Neural cell (in vitro differentiated cells): ENCODE measurements at regions not wholly inside any gene's neighbourhood (a gene's known extent, or its start where the extent isn't known, plus 50 kb on each side); places are given as distances from the start of the nearest gene placed in this dataset.

Source experiments
- H2AFZ ChIP-seq: fragments of 200-600, 300-800 bp; sonication (generic), shearing (Covaris generic); 2 replicates; pipeline ENCODE4 v1.6.0; 2014; ENCODE audit warnings: low read depth, mild to moderate bottlenecking, antibody characterized with exemption, low read length, moderate library complexity
- H3F3A ChIP-seq: fragments of 200-600 bp; shearing (Covaris generic); 2 replicates; pipeline ENCODE4 v1.6.1; 2016; ENCODE audit warnings: mild to moderate bottlenecking, moderate library complexity, mixed read lengths, antibody characterized with exemption, low read length; ENCODE audit not compliant: insufficient read depth, poor library complexity, severe bottlenecking
- H3K27ac ChIP-seq: fragments of 200-600, 300-800 bp; sonication (generic), shearing (Covaris generic); 2 replicates; pipeline ENCODE4 v1.5.1; 2014; ENCODE audit warnings: mild to moderate bottlenecking, low read length, moderate library complexity
- H3K27me3 ChIP-seq: fragments of 300-800, 200-600 bp; sonication (generic), shearing (Covaris generic); 2 replicates; pipeline ENCODE4 v1.6.0; 2014; ENCODE audit warnings: mild to moderate bottlenecking, low read depth, low read length, moderate library complexity; ENCODE audit not compliant: insufficient read depth
- H3K36me3 ChIP-seq: fragments of 300-800, 200-600 bp; sonication (generic), shearing (Covaris generic); 2 replicates; pipeline ENCODE4 v1.5.1; 2014; ENCODE audit warnings: mild to moderate bottlenecking, antibody characterized with exemption, low read length, moderate library complexity; ENCODE audit not compliant: insufficient read depth
- H3K4me2 ChIP-seq: fragments of 300-800, 200-600 bp; sonication (generic), shearing (Covaris generic); 2 replicates; pipeline ENCODE4 v1.6.0; 2014; ENCODE audit warnings: mild to moderate bottlenecking, low read length
- H3K4me3 ChIP-seq: fragments of 300-800, 200-600 bp; sonication (generic), shearing (Covaris generic); 2 replicates; pipeline ENCODE4 v1.5.1; 2014; ENCODE audit warnings: mild to moderate bottlenecking, low read length, moderate library complexity
- H3K79me2 ChIP-seq: fragments of 200-600 bp; shearing (Covaris generic); replicated peaks from 2 replicates; pipeline ENCODE4 v1.6.0; 2014; ENCODE audit warnings: mild to moderate bottlenecking, low read length, moderate library complexity; ENCODE audit not compliant: insufficient read depth
- H3K9ac ChIP-seq: fragments of 300-800, 200-600 bp; sonication (generic), shearing (Covaris generic); 2 replicates; pipeline ENCODE4 v1.6.1; 2016; ENCODE audit warnings: mild to moderate bottlenecking, low read length, mixed read lengths
- H3K9me2 ChIP-seq: fragments of 200-600 bp; shearing (Covaris generic); 2 replicates; pipeline ENCODE4 v1.6.1; 2016; ENCODE audit warnings: mild to moderate bottlenecking, low read length, mixed read lengths; ENCODE audit not compliant: insufficient read depth
- H3K9me3 ChIP-seq: fragments of 200-600, 300-800 bp; sonication (generic), shearing (Covaris generic); 2 replicates; pipeline ENCODE4 v1.6.1; 2016; ENCODE audit warnings: mild to moderate bottlenecking, mixed run types, low read length, moderate library complexity, mixed read lengths
- H4K20me1 ChIP-seq: fragments of 200-600 bp; shearing (Covaris generic); 2 replicates; pipeline ENCODE4 v1.6.1; 2016; ENCODE audit warnings: mild to moderate bottlenecking, mixed run types; ENCODE audit not compliant: insufficient read depth
- EP300 ChIP-seq: fragments of 450-650 bp; conservative IDR thresholded peaks from 2 replicates; pipeline ENCODE4 v1.6.1; 2014; ENCODE audit warnings: antibody characterized with exemption, mild to moderate bottlenecking, moderate library complexity; ENCODE audit not compliant: poor library complexity, severe bottlenecking
- EZH2 ChIP-seq: fragments of 200-600, 300-800 bp; shearing (Covaris generic), sonication (generic); IDR thresholded peaks from 2 replicates; pipeline ENCODE4 v1.6.1; 2014; ENCODE audit warnings: antibody characterized with exemption, low read length, borderline replicate concordance, mild to moderate bottlenecking; ENCODE audit not compliant: insufficient read depth, poor library complexity, severe bottlenecking
- MXI1 ChIP-seq: fragments of 450-650 bp; conservative IDR thresholded peaks from 2 replicates; pipeline ENCODE4 v1.6.1; 2014; ENCODE audit warnings: antibody characterized with exemption, mild to moderate bottlenecking; ENCODE audit not compliant: poor library complexity, severe bottlenecking
- POLR2AphosphoS5 ChIP-seq: IDR thresholded peaks from 2 replicates; pipeline ENCODE4 v1.6.1; 2012
- RAD21 ChIP-seq: fragments of 450-650 bp; conservative IDR thresholded peaks from 2 replicates; pipeline ENCODE4 v1.6.1; 2014; ENCODE audit warnings: antibody characterized with exemption, mild to moderate bottlenecking, moderate library complexity
- SMC3 ChIP-seq: fragments of 450-650 bp; conservative IDR thresholded peaks from 2 replicates; pipeline ENCODE4 v1.6.1; 2014; ENCODE audit warnings: antibody characterized with exemption, mild to moderate bottlenecking, moderate library complexity; ENCODE audit not compliant: poor library complexity
- TAF1 ChIP-seq: IDR thresholded peaks from 2 replicates; pipeline ENCODE4 v1.6.1; 2012; ENCODE audit warnings: low read depth
- TF ChIP-seq, protein P1 (sequence below): IDR thresholded peaks from 2 replicates; pipeline ENCODE4 v1.6.1; 2012; ENCODE audit warnings: borderline replicate concordance
- TF ChIP-seq, protein P2 (sequence below): fragments of 450-650 bp; IDR thresholded peaks from 2 replicates; pipeline ENCODE4 v1.5.1; 2014; ENCODE audit warnings: antibody characterized with exemption, mild to moderate bottlenecking, moderate library complexity; ENCODE audit not compliant: poor library complexity, severe bottlenecking

DNA sequence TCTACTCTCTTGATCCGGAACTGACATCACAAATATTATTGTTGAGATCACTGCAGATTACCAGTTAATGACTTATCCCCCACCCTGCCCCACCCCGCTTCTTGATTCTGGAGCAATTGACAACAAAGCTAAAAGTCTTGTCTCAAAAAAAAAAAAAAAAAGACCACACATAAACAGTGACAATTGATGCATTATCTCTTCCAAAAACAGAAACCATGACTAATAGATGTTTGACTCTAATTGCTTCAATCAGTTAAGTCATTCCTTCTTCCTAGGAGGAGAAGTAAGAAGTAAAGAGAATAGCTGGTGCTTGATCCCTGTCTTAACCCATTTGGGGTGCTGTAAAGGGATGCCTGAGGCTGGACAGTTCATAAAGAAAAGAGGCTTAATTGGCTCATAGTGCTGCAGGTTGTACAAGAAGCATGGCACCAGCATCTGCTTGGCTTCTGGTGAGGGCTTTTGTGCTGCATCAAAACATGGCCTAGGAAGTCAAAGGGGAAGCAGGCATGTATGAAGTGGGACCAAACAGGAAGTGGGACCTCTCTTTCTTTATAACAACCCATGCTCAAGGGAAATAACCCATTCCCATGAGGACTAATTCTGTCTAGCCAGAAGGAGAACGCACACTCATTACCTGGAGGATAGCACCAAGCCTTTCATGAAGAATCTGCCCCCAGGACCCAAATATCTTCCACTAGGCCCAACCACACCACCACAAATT lies 158.7 kb downstream of the TMEM167A start:
- H3K27ac ChIP-seq = no peak overlapping the region
- TF ChIP-seq TAF1 (no peak), RAD21 (no peak), EZH2 (no peak), EP300 (no peak), SMC3 (no peak), MXI1 (no peak), POLR2AphosphoS5 (no peak)
- TF ChIP-seq, protein P1, sequence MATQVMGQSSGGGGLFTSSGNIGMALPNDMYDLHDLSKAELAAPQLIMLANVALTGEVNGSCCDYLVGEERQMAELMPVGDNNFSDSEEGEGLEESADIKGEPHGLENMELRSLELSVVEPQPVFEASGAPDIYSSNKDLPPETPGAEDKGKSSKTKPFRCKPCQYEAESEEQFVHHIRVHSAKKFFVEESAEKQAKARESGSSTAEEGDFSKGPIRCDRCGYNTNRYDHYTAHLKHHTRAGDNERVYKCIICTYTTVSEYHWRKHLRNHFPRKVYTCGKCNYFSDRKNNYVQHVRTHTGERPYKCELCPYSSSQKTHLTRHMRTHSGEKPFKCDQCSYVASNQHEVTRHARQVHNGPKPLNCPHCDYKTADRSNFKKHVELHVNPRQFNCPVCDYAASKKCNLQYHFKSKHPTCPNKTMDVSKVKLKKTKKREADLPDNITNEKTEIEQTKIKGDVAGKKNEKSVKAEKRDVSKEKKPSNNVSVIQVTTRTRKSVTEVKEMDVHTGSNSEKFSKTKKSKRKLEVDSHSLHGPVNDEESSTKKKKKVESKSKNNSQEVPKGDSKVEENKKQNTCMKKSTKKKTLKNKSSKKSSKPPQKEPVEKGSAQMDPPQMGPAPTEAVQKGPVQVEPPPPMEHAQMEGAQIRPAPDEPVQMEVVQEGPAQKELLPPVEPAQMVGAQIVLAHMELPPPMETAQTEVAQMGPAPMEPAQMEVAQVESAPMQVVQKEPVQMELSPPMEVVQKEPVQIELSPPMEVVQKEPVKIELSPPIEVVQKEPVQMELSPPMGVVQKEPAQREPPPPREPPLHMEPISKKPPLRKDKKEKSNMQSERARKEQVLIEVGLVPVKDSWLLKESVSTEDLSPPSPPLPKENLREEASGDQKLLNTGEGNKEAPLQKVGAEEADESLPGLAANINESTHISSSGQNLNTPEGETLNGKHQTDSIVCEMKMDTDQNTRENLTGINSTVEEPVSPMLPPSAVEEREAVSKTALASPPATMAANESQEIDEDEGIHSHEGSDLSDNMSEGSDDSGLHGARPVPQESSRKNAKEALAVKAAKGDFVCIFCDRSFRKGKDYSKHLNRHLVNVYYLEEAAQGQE = no peak
- TF ChIP-seq, protein P2, sequence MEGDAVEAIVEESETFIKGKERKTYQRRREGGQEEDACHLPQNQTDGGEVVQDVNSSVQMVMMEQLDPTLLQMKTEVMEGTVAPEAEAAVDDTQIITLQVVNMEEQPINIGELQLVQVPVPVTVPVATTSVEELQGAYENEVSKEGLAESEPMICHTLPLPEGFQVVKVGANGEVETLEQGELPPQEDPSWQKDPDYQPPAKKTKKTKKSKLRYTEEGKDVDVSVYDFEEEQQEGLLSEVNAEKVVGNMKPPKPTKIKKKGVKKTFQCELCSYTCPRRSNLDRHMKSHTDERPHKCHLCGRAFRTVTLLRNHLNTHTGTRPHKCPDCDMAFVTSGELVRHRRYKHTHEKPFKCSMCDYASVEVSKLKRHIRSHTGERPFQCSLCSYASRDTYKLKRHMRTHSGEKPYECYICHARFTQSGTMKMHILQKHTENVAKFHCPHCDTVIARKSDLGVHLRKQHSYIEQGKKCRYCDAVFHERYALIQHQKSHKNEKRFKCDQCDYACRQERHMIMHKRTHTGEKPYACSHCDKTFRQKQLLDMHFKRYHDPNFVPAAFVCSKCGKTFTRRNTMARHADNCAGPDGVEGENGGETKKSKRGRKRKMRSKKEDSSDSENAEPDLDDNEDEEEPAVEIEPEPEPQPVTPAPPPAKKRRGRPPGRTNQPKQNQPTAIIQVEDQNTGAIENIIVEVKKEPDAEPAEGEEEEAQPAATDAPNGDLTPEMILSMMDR = no peak
- H3F3A ChIP-seq = no peaks in the 10 kb centered on the region
- H4K20me1 ChIP-seq = no peaks in the 10 kb centered on the region
- no peak overlapping the region for H3K4me3 ChIP-seq
- H3K9me2 ChIP-seq = no peaks in the 10 kb centered on the region
- H3K36me3 ChIP-seq = no peaks in the 10 kb centered on the region
- H3K9ac ChIP-seq = no peak overlapping the region
- H3K79me2 ChIP-seq = no peaks in the 10 kb centered on the region
- no peaks in the 10 kb centered on the region for H3K9me3 ChIP-seq
- H2AFZ ChIP-seq = no peak overlapping the region
- no peak overlapping the region for H3K4me2 ChIP-seq
- no peaks in the 10 kb centered on the region for H3K27me3 ChIP-seq

GRCh38 chr5:82917584-82917983 lies 159.6 kb downstream of the TMEM167A start:
- no peak overlapping the region for H3K4me3 ChIP-seq
- TF ChIP-seq EP300 (no peak), MXI1 (no peak), TAF1 (no peak), POLR2AphosphoS5 (no peak), EZH2 (no peak), RAD21 (no peak), SMC3 (no peak)
- TF ChIP-seq, protein P2 = no peak
- TF ChIP-seq, protein P1 = no peak
- no peaks in the 10 kb centered on the region for H3F3A ChIP-seq
- no peaks in the 10 kb centered on the region for H3K9me3 ChIP-seq
- H3K4me2 ChIP-seq = no peak overlapping the region
- no peak overlapping the region for H2AFZ ChIP-seq
- H3K36me3 ChIP-seq = no peaks in the 10 kb centered on the region
- no peaks in the 10 kb centered on the region for H3K27me3 ChIP-seq
- H3K79me2 ChIP-seq = no peaks in the 10 kb centered on the region
- H3K9ac ChIP-seq = no peak overlapping the region
- no peaks in the 10 kb centered on the region for H4K20me1 ChIP-seq
- H3K9me2 ChIP-seq = no peaks in the 10 kb centered on the region
- H3K27ac ChIP-seq = no peak overlapping the region
